ENCODE measurements at regions not wholly inside any gene's neighbourhood (a gene's known extent, or its start where the extent isn't known, plus 50 kb on each side); places are given as distances from the start of the nearest gene placed in this dataset.

GRCh38 chr4:151960449-151961230, 199.8 kb upstream of the GATB start:
- H3K4me3 ChIP-seq = no peak overlapping the region
- H3K36me3 ChIP-seq (ENCODE audit: low read depth) = no peaks in the 10 kb centered on the region
- H3K9me3 ChIP-seq = no peaks in the 10 kb centered on the region
- no peak for TF ChIP-seq CTCF (IDR thresholded peaks at IDR 0.05)
- no peaks in the 10 kb centered on the region for H3K4me1 ChIP-seq (ENCODE audit: low read depth)
- no peak for DNase-seq
- ATAC-seq = no peak
- intact Hi-C loops (cut with DNase I, micrococcal nuclease) = no loop called here

GRCh38 chr4:151957153-151957552, 196.3 kb upstream of the GATB start:
- no peak for TF ChIP-seq CTCF (IDR thresholded peaks at IDR 0.05)
- DNase-seq = no peak

GRCh38 chr4:151955721-151956380, 195.0 kb upstream of the GATB start:
- H3K9me3 ChIP-seq = no peaks in the 10 kb centered on the region
- no peaks in the 10 kb centered on the region for H3K4me1 ChIP-seq (ENCODE audit: low read depth)
- no peak for TF ChIP-seq CTCF (IDR thresholded peaks at IDR 0.05)
- no peak overlapping the region for H3K4me3 ChIP-seq
- intact Hi-C loops (cut with DNase I, micrococcal nuclease) = no loop called here
- DNase-seq = no peak
- no peak for ATAC-seq
- H3K36me3 ChIP-seq (ENCODE audit: low read depth) = no peaks in the 10 kb centered on the region

More at GRCh38 chr4:151957153-151957552, 196.3 kb upstream of the GATB start:
- Histone ChIP-seq H3K36me3 (ENCODE audit: low read depth) (no peaks in the 10 kb centered on the region), H3K4me1 (ENCODE audit: low read depth) (no peaks in the 10 kb centered on the region), H3K4me3 (no peak overlapping the region), H3K9me3 (no peaks in the 10 kb centered on the region)
- no peak for ATAC-seq
- intact Hi-C loops (cut with DNase I, micrococcal nuclease) = no loop called here

GRCh38 chr4:151953795-151954372, 193.1 kb upstream of the GATB start:
- no peak for ATAC-seq
- intact Hi-C loops (cut with DNase I, micrococcal nuclease) = no loop called here
- TF ChIP-seq CTCF (IDR thresholded peaks at IDR 0.05) = no peak
- Histone ChIP-seq H3K9me3 (no peaks in the 10 kb centered on the region), H3K4me1 (ENCODE audit: low read depth) (no peaks in the 10 kb centered on the region), H3K36me3 (ENCODE audit: low read depth) (no peaks in the 10 kb centered on the region), H3K4me3 (no peak overlapping the region)
- DNase-seq = no peak

- no peak for ATAC-seq
- Histone ChIP-seq H3K36me3 (ENCODE audit: low read depth) (no peaks in the 10 kb centered on the region), H3K4me3 (no peak overlapping the region), H3K9me3 (no peaks in the 10 kb centered on the region), H3K4me1 (ENCODE audit: low read depth) (no peaks in the 10 kb centered on the region)
- TF ChIP-seq CTCF (IDR thresholded peaks at IDR 0.05) = no peak
- DNase-seq = no peak
- intact Hi-C loops (cut with DNase I, micrococcal nuclease) = no loop called here
These were observed 192.5 kb upstream of the GATB start for GRCh38 chr4:151953312-151953711.
